NT2/D1 (cell line): ENCODE measurements at regions not wholly inside any gene's neighbourhood (a gene's known extent, or its start where the extent isn't known, plus 50 kb on each side); places are given as distances from the start of the nearest gene placed in this dataset.

ENCODE experiments used
- DNase-seq: peaks from one replicate; pipeline ENCODE4 v3.0.0-alpha.2; 2011; ENCODE audit warnings: low read depth, low spot score
- H3K27me3 ChIP-seq: 2 replicates; pipeline ENCODE4 v1.6.0; 2011; ENCODE audit warnings: mild to moderate bottlenecking; ENCODE audit not compliant: insufficient read length, insufficient read depth
- H3K36me3 ChIP-seq: 2 replicates; pipeline ENCODE4 v1.6.1; 2011; ENCODE audit warnings: mild to moderate bottlenecking, low read length, mixed read lengths; ENCODE audit not compliant: insufficient read depth, insufficient read length
- H3K4me1 ChIP-seq: 2 replicates; pipeline ENCODE4 v1.5.1; 2011; ENCODE audit not compliant: insufficient read depth, insufficient read length
- H3K4me3 ChIP-seq: 2 replicates; pipeline ENCODE4 v1.5.1; 2011; ENCODE audit warnings: low read depth; ENCODE audit not compliant: insufficient read length
- H3K9ac ChIP-seq: 2 replicates; pipeline ENCODE4 v1.6.0; 2011; ENCODE audit warnings: low read depth; ENCODE audit not compliant: insufficient read length
- H3K9me3 ChIP-seq: 2 replicates; pipeline ENCODE4 v1.5.1; 2011; ENCODE audit warnings: mild to moderate bottlenecking, low read length; ENCODE audit not compliant: insufficient read depth
- SUZ12 ChIP-seq: IDR thresholded peaks from 2 replicates; pipeline ENCODE4 v1.6.1; 2011; ENCODE audit not compliant: insufficient read length, insufficient read depth; ENCODE audit errors: extremely low read depth
- YY1 ChIP-seq: IDR thresholded peaks from 2 replicates; pipeline ENCODE4 v1.6.1; 2011; ENCODE audit not compliant: insufficient read length, insufficient read depth
- ZNF274 ChIP-seq: IDR thresholded peaks from 2 replicates; pipeline ENCODE4 v1.6.1; 2011; ENCODE audit warnings: mild to moderate bottlenecking, low read depth, low read length

DNA sequence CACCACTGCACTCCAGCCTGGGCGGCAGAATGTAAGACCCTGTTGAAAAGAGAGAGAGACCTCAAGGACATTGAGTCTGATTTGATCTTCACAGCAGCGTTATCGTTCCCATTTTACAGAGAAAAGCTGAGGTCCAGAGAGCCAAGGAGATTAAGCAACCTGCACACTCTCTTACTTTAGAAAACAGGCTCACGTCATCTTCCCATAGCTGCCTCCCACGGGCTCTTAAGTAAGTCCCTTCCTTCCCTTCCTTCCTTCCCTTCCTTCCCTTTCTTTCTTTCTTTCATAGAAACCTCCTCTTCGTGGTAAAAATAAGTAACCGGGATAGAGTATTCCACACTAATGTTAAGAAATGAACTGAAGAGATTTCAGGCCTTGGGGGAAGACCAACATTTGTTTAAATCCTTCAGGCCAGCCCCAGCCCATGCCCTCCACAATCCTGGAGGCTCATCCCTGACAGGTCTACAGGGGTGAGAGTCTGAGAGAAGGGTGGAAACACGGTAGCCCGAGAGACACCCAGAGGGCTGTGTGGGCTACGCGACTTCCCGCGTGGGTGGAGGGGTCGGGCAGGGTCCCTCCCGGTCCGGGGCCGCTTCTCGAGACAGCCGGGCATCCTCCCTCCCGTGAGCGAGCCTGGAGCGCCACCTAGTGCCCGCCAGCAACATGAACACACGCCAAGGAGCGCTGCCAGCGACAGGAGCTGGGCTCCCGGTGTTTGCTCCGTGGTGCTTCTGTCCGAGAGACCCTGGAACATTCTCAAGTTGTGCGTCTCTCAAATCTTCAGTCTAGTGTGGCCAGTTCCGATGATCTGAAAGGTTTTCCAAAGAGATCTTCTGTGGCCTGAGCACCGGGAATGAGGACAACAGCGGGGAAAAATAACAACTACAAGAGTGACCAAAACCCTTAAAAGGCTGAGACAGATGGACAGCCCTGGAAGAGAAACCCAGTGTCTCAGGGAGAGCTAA, 160.3 kb downstream of the INO80D start:
- TF ChIP-seq ZNF274 = no peak
- TF ChIP-seq SUZ12 = no peak
- peaks cover 34% of the 10 kb centered on the region for H3K27me3 ChIP-seq
- H3K4me1 ChIP-seq = peaks cover 4% of the 10 kb centered on the region
- H3K36me3 ChIP-seq = no peaks in the 10 kb centered on the region
- no peaks in the 10 kb centered on the region for H3K9me3 ChIP-seq
- no peak overlapping the region for H3K4me3 ChIP-seq
- H3K9ac ChIP-seq = peak overlapping the region; percentile 35
- DNase-seq = peak; percentile 77

DNA sequence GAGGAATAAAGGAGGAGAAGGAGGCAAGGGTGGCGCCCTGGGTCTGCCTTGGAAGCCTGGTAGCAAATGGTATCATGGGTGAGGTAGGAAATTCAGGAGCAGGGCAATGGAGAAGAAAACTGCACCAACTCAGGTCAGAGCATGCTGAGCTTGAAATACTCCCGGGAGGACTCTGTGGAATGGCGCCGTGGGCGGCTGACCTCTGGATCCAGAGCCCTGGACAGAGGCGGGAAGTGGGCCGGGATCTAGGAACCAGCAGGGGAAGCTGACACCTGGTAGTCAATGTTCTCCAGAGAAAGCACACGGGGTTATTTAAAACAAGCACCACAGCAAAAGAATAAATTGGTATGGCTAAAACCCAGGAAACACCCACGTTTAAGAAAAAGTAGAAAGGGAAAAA, 161.3 kb downstream of the INO80D start:
- DNase-seq = no peak
- peaks cover under 1% of the 10 kb centered on the region for H3K4me1 ChIP-seq
- no peak overlapping the region for H3K4me3 ChIP-seq
- no peaks in the 10 kb centered on the region for H3K36me3 ChIP-seq
- TF ChIP-seq SUZ12 = no peak
- no peak for TF ChIP-seq YY1
- no peak for TF ChIP-seq ZNF274
- H3K9ac ChIP-seq = no peak overlapping the region
- peaks cover 34% of the 10 kb centered on the region for H3K27me3 ChIP-seq
- peaks cover 2% of the 10 kb centered on the region; the same call in 1 of the 2 replicates for H3K9me3 ChIP-seq

DNA sequence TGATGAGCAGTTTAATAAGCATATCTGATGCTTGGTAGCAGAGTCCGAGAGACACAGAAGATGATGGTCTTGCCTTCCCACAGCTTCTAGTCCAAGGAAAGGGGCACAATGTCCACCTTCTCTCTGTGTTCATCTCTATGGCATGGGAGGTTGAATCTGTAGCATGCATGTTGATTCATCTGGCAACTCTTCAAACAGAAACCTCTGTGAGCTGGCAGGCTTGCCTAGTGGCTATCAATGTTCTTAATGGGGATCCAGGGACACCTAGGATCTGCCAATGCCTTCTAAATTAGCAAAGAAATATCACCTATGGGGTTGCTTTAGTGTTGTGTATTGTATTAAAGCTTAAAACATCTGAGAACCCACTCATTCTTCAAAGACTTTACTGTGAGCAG, 170.8 kb downstream of the INO80D start:
- Histone ChIP-seq H3K9ac (no peak overlapping the region), H3K4me3 (no peak overlapping the region), H3K9me3 (peaks cover 22% of the 10 kb centered on the region; the same call in 1 of the 2 replicates), H3K27me3 (no peaks in the 10 kb centered on the region), H3K4me1 (no peaks in the 10 kb centered on the region), H3K36me3 (no peaks in the 10 kb centered on the region)
- DNase-seq = no peak
- TF ChIP-seq ZNF274 = no peak
- TF ChIP-seq YY1 = no peak
- no peak for TF ChIP-seq SUZ12

DNA sequence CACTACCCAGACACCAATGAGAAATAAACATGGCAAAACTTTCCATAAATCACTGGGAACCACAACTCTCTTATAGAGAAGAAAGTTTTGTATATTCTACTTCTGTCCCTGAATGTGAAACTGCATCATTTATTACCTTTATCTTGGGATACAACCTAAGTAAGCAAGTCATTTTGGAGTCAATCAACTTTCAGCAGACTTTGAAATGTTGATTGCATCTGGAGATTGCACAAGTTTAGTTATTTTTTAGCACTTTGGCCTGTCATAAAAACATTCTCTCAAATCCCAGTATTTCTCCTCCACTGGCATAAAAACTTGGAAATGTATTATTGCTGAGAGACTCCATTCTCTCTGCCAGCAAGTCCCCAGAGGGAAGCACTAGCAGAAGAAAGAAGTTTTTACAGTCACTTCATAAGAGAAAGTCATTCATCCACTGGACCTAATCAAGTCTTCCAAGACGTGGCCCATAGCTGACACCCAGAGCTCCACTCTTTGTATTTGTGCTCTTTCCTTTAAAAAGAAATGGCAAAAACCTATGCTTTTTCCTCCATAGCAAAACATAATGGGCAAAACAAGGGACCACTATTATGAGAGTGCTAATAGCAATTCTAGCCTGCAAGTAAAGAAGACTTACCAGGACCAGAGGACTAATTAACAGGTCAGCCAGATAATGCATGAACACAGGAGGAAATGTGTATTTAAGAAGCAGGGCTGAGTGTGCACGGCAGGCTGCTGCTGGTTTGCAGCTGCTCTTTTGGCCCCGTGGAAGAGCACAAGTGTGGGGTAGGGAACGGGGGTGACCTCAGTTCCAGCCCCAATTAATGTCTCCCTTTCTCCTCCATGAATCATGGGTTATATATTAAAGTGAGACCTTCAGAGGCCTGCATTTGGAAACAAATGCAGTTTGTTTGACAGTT, 171.5 kb downstream of the INO80D start:
- no peak overlapping the region for H3K9ac ChIP-seq
- TF ChIP-seq YY1 = no peak
- TF ChIP-seq SUZ12 = no peak
- no peak for TF ChIP-seq ZNF274
- H3K27me3 ChIP-seq = no peaks in the 10 kb centered on the region
- DNase-seq = no peak
- H3K9me3 ChIP-seq = peaks cover 18% of the 10 kb centered on the region; the same call in 1 of the 2 replicates
- H3K36me3 ChIP-seq = no peaks in the 10 kb centered on the region
- H3K4me3 ChIP-seq = no peak overlapping the region
- no peaks in the 10 kb centered on the region for H3K4me1 ChIP-seq

DNA sequence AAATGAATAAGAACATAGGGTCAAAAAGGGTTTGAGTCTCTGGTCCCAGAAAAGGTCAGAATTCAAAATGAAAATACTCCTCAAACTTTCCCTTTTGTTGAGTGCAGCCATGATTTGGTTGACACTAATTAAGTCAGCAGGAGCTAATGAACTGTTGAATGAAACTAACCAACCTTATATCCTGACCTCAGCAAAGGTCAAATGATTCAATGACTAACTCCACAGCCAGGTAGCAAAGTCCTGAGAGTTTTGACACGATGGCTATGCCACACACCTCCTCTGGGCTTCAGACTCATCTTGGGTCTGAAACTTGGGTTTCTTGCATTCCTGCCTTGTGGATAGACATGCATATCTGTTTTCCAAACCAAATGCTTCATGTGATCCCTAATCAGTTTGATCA, 172.3 kb downstream of the INO80D start:
- no peak for DNase-seq
- no peaks in the 10 kb centered on the region for H3K4me1 ChIP-seq
- peaks cover 12% of the 10 kb centered on the region; the same call in 1 of the 2 replicates for H3K9me3 ChIP-seq
- H3K27me3 ChIP-seq = no peaks in the 10 kb centered on the region
- H3K36me3 ChIP-seq = no peaks in the 10 kb centered on the region
- no peak for TF ChIP-seq YY1
- no peak for TF ChIP-seq ZNF274
- no peak for TF ChIP-seq SUZ12
- no peak overlapping the region for H3K9ac ChIP-seq
- H3K4me3 ChIP-seq = no peak overlapping the region

DNA sequence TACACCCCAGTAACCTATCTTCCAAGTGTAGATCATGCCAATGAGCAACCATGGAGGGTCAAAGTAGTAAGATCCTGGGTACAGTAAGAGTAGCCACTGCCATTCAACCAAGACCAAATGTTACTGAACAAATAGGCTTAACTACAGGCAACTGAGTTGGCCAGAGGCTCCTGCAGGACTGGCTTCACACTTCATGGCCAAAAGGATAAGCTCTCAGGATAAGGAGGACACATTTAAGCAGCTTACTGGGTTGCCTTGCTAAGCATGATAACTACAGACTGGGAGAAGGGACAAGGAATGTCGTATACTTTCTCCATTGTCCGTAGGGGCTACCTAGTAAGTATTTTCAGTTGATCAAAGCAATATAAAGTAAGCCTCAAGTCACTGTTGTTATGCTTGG, 174.7 kb downstream of the INO80D start:
- Histone ChIP-seq H3K4me3 (no peak overlapping the region), H3K27me3 (no peaks in the 10 kb centered on the region), H3K36me3 (no peaks in the 10 kb centered on the region), H3K9ac (no peak overlapping the region), H3K4me1 (no peaks in the 10 kb centered on the region), H3K9me3 (peaks cover 3% of the 10 kb centered on the region; the same call in 1 of the 2 replicates)
- DNase-seq = no peak
- no peak for TF ChIP-seq SUZ12
- TF ChIP-seq ZNF274 = no peak
- TF ChIP-seq YY1 = no peak
